ENCODE measurements at regions not wholly inside any gene's neighbourhood (a gene's known extent, or its start where the extent isn't known, plus 50 kb on each side); places are given as distances from the start of the nearest gene placed in this dataset.

DNA sequence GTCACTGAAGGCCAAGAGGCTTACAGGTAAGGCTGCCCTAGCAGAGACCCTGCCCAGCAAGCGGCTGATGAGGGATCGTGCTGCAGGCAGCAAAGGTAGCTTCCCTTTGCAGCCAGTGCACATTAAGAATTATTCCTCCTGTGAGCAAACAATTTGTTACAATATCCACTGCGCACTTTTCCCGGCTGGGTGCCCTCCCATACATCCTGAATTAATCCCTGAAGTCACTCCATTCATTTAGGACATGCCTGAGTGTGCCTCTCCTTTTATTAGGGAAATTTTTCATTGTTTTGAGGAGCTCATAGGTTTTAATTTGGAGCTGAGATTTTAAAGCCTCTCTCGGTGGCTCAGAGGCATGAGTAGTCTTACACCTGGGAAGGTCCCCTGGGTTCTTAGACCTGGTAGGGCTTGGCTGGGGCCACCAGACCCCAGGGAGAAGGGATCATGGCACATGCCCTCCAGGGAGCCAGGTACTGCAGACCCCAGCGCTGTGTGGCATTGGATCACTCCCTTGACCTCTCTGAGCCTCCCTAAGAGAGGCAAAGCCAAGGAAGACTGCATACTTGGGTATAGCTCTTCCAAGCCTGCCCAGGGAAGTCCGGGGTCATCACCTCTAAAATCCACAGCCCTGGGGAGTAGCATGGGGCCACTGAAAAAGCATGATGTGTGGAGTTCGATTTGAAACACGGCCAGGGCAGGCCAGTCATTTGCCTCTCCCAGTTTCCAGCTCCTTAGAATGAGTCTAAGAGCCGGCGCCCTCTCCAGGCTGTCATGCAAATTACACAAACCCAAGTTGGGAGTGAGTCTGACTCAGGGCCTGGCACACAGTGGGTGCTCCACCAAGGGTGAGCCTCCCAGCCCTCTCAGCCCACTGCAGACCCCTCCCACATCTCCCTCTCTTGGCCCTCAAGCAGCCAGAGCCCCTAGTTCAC is 151.9 kb upstream of the LINGO1 start:
- no peak for DNase-seq

DNA sequence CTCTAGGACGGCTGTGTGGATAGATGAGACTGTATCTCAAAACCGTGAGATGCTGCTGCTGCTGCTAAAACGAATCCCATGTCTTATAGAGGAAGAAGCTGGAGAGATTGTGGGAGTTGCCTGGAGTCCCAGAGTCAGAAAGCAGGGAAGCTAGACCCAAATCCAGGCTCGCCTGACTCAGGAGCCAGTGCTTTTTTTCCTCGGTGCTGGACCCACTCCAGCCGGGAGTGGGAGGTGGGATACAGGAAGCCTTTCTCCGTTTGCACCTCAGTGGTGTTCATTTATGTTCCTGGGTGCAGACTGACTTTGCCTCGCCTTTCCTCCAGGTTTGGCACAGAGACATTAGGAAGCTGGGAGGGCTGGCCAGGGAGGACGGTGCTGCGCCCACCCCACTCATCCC is 150.9 kb upstream of the LINGO1 start:
- DNase-seq: no peak

DNA sequence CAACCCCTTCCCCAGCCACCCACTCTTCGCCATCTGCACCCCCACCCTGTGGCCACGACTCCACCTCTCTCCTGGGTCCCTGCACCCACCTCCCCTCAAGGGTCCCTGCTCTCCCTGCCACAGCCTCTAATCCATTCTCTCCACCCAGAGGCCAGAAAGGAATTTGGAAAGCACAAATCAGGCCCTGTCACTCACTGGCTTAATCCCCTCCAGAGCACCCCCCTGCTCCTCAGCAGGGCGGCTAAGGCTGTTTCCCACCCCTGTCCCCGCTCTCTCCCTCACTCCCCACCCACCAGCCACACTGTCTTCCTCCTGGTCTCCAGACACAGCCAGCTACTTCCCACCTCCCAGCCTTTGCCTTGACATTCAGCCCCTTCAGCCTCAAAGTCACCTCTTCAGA is 150.0 kb upstream of the LINGO1 start:
- DNase-seq: no peak

DNA sequence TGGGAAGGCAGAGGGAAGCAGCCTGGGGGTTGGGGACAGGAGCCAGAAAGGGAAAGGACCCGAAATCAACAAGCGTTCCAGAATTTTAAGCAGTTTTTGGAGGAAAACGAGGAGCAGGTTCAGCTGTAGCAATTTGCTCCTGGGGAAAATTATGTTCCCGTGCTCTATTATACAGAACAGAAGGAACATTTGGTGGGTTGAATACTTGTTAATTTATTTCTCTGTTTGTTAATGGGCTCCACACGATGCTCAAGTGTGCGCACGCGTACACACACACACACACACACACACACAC is 149.2 kb upstream of the LINGO1 start:
- DNase-seq: no peak

GRCh38 chr15:77781151-77781945 is 148.6 kb upstream of the LINGO1 start:
- DNase-seq: no peak

- DNase-seq: no peak
Observed at GRCh38 chr15:77778802-77779201, 146.1 kb upstream of the LINGO1 start.

GRCh38 chr15:77775837-77776236 is 143.1 kb upstream of the LINGO1 start:
- no peak for DNase-seq

DNA sequence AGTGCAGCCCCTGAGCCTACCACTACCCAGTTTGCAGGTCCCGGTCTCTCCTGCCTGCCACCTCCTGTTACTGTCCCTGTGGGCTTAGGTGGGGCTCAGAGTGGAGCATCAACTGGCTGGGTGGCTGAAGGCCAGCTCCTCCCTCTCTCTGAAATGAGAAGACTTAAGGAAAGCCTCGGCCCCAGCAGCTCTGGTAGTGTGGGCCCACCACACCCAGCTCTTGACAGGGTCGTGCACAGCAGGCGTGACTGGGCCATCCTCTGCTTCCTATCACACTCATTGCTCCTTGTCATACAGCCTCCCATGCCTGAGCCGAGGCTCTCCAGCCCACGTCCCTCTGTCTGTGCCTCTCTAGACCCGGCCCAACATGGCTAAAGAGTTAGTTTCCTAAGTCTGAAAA is 142.7 kb upstream of the LINGO1 start:
- DNase-seq: no peak

- no peak for DNase-seq
Observed at GRCh38 chr15:77774350-77774749, 141.6 kb upstream of the LINGO1 start.

GRCh38 chr15:77773903-77774302 is 141.2 kb upstream of the LINGO1 start:
- no peak for DNase-seq

DNA sequence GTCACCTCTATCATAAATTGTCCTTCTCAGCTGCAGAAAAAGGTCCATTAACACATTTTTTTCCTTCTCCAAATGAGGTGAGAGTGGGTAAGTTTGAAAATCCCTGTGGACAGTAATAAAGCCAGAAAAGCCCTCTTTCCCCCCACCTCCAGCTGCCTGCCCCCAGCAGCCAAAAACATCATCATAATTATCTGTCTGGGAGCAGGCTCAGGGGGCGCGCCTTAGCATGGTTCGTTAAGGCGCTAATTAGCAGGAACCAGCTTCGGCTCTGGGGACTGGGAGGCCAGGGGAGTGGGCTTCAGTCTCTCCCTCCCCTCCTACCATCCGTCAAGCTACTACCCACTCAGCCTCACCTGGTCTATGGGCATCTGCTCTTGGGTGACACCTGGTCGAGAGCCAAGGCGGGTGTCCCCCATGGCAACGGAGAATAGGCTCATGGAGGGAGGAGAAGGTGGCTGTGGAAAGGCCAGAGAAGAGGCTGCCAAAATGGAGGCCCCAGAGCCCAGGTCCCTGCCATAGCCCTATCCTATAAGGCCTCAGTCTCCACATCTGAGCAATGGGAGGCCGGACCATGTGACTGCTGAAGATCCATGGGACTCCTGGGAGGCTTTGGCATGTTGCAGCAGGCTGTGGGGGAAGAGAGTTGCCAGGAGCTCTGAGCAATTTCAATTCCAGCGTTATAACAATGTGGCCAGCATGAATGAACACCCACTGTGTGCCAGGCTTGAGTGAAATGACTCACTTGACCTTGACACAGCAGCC is 140.1 kb upstream of the LINGO1 start:
- no peak for DNase-seq

GRCh38 chr15:77771616-77772015 is 138.9 kb upstream of the LINGO1 start:
- DNase-seq: no peak

DNA sequence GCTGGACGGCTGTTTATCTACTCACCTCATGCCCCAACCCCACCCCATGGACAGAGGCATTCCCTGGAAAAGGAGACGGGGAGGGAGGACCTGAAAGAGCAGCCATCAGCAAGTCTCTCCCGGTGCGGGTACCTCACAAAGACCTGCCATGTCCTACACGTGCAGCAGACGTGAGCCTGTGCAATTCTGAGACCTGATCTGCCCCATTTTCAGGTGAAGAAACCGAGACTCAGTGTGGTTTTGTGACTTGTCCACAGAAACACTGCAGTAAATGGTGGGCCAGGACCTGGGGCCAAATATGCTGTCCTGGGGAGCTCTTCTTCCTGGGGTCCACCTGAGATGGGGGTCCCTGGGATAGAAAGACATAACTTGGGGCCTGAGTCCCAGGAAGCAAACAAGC is 137.0 kb upstream of the LINGO1 start:
- DNase-seq: no peak

DNA sequence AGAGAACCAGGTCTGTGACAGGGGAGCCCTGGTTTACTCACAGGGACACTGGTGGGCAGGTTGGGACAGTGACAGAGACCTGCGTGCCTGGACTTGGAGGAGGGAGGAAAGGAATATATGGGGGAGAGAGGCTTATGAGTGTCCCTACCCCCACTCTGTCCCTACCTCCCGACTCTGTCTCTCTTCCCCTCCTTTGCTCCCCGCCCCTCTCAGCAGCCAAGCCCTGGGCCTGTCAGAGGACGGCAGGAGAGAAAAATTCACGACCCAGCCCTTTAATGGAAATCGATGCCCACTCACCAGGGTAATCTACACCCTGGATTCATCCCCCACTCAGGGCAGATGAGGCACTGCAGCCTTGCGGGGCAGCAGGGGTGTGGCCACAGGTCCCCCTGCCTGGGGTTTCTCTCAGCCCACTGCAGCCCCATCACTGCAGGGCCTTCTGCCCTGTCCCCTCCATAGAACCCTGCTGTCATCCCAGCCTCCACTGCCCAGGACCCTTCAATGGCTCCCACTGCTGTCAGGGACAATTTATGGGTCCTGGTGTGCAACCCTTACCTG is 135.9 kb upstream of the LINGO1 start:
- DNase-seq: no peak

GRCh38 chr15:77768107-77768506 is 135.4 kb upstream of the LINGO1 start:
- DNase-seq: no peak

DNA sequence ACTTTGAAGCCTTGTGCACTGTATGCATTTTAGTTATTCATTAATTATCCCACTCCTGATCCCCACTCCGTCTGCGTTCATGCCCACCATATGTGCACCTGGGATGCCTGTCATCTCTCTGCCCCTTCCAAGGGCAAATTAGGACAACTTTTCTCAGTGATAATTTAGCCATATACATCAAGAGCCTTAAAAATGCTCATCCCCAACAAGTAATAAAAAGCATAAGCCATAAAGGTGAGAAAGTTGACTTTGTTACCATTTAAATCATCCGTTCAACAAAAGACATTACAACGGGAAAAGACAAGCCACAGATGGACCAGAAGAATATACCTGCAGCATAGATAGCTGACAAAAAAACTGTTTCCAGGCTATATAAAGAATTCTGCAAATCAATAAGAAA is 131.4 kb upstream of the LINGO1 start:
- no peak for DNase-seq

DNA sequence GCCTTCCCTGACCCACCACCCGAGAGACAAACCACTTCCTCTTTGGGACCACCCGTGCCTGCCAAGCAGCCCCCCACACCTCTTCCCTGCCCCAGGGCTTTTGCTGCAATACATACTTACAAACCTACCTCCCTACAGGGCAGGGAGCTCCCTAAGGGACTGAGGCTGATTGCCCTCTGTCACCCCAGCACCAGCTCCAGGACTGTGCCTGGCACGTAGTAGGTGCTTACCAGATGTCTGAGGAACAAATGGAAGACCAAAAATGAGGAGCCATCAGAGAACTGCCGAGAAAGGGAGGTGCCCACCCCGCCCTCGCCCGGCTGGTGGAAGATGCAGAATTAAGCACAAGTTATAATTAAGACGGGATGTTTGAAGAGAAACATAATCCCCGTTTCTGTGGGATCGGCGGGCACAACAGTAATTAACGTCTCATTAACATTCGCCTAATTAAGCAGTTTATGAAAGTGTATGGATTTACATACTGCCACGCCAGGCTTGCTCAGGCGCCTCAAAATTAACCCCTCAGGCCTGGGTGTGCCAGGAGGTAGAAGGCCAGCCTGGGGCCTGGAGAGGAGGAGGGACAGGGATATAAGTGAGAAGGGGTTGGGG is 130.1 kb upstream of the LINGO1 start:
- no peak for DNase-seq

DNA sequence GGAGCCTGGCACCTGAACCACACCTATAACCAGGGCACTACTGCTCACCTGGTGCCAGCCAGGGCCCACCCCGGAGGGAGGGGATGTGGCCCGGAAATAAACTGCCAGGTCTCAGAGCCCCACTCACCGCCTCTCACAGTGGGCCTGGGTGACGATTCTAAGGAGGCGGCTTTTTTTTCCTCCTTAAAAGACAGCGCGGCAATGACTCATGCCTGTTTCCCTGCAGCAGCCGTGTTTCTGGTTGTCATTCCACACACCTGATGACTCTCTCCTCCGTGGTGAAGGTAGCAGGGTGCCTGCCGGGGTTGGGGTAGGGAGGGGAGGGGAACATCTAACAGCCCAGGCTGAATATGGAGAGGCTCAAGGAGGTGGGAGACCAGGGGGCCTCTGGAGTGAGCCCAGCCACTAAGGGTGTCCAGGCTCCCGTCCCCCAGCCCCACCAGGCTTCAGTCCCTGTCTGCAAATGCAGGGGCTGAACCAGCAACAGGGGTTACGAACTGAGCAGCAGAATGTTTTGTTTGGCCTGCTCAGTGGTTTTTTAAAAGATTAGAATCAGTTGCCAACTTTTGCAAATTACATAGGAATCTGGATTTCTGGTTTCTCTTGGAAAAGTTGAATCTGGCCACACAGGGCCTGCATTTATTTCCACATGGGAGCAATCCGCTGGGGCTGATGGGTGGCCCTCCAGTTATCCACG is 127.3 kb upstream of the LINGO1 start:
- DNase-seq: no peak

- DNase-seq: no peak
Observed at GRCh38 chr15:77753939-77754338, 121.2 kb upstream of the LINGO1 start.

DNA sequence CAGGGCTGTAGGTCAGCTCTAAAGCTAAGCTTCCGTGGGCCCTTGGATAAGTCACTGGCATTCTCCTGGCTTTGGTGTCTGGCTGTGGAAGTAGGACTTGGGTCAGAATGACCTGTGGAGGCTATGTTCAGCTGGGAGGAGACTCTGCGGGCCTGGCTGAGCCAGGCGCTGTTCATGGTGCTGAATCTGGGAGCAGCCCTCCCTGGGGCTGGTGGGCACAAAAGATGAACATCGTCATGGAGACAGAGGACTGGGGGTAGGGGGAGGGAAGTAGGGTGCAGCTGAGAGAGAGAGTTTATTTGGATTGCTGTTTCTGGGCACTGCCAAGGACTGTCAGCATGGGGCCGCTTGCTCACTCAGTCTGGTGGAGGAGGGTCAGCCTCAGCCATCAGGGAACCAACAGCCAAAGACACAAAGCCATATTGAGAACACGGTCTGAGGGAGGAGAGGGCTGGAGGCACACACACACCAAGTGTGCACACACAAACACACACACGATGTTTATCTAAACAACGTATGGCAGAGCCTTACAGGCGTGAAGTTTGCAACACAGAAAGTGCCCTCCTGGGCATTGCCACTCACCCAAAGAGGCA is 120.7 kb upstream of the LINGO1 start:
- DNase-seq: no peak

DNA sequence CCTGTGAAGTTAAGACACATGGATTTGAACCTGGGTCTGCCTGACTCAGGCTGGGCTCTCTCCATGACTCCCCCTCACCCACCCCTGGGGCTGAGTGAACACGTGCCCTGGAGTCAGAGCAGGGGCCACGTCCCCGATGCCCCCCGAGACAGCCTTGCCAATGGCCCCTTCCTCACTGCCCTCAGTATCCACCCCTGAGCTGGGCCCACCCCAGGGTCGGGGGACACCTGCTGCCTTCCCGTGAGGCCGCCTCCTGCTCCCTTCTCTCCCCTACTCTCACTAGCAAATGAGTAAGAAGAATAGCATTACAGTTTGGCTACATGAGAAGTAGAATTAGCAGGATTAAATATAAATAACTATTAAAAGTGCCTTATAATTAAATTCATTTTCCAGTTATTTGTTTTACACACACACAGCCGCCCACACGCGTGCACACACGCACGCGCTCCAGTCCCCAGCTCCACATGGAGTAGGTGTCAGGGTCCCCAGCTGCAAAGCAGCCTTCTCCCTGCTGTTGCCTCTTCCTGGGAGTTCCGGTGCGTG is 117.4 kb upstream of the LINGO1 start:
- DNase-seq: no peak
